ENCODE measurements at regions not wholly inside any gene's neighbourhood (a gene's known extent, or its start where the extent isn't known, plus 50 kb on each side); places are given as distances from the start of the nearest gene placed in this dataset.

GRCh38 chr6:44062771-44063560 is 64.3 kb downstream of the MRPL14 start (continued):
- TF ChIP-seq, protein P1, sequence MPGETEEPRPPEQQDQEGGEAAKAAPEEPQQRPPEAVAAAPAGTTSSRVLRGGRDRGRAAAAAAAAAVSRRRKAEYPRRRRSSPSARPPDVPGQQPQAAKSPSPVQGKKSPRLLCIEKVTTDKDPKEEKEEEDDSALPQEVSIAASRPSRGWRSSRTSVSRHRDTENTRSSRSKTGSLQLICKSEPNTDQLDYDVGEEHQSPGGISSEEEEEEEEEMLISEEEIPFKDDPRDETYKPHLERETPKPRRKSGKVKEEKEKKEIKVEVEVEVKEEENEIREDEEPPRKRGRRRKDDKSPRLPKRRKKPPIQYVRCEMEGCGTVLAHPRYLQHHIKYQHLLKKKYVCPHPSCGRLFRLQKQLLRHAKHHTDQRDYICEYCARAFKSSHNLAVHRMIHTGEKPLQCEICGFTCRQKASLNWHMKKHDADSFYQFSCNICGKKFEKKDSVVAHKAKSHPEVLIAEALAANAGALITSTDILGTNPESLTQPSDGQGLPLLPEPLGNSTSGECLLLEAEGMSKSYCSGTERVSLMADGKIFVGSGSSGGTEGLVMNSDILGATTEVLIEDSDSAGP (CRISPR knock-in tag; IDR thresholded peaks at IDR 0.05) = no peak
- TF ChIP-seq DACH1 (IDR thresholded peaks at IDR 0.05; ENCODE audit: partially characterized antibody) (no peak), PRPF4 (IDR thresholded peaks at IDR 0.05; ENCODE audit: insufficient read depth, low read depth, low read length, poor library complexity, severe bottlenecking) (no peak), ZNF785 (CRISPR knock-in tag; IDR thresholded peaks at IDR 0.05) (no peak), ZEB2 (IDR thresholded peaks at IDR 0.05) (no peak; the same call in 1 of the 2 replicates), ZNF583 (CRISPR knock-in tag; IDR thresholded peaks at IDR 0.05) (peak; percentile 72; the same call in 1 of the 2 replicates), ZNF668 (CRISPR knock-in tag; IDR thresholded peaks at IDR 0.05) (peak; percentile 36; the same call in 1 of the 2 replicates), ZNF282 (CRISPR knock-in tag; IDR thresholded peaks at IDR 0.05) (no peak), HNRNPK (IDR thresholded peaks at IDR 0.05; ENCODE audit: low read depth, low read length, poor library complexity, severe bottlenecking) (no peak), ZNF766 (CRISPR knock-in tag; conservative IDR thresholded peaks at IDR 0.05) (peak; percentile 82), ZNF449 (CRISPR knock-in tag; IDR thresholded peaks at IDR 0.05) (0 out of 2 replicates have a peak, but pooled peaks have one; percentile 56), KDM1A (IDR thresholded peaks at IDR 0.05) (no peak), KLF1 (tag; IDR thresholded peaks at IDR 0.05) (no peak), CBFA2T2 (conservative IDR thresholded peaks at IDR 0.05) (no peak), IRF9 (tag; IDR thresholded peaks at IDR 0.05) (0 out of 2 replicates have a peak, but pooled peaks have one; percentile 46), ZNF121 (CRISPR knock-in tag; conservative IDR thresholded peaks at IDR 0.05) (no peak), ELF4 (CRISPR knock-in tag; IDR thresholded peaks at IDR 0.05) (peak; percentile 20; the same call in 1 of the 2 replicates), ZNF707 (CRISPR knock-in tag; conservative IDR thresholded peaks at IDR 0.05) (no peak), FOXK2 (conservative IDR thresholded peaks at IDR 0.05 in 1 of 2, IDR thresholded peaks at IDR 0.05 in 1 of 2; ENCODE audit: low read depth in 2 of 2) (no peak), HNRNPLL (IDR thresholded peaks at IDR 0.05; ENCODE audit: low read depth, low read length, poor library complexity, severe bottlenecking) (no peak), RBM39 (optimal IDR thresholded peaks at IDR 0.05; ENCODE audit: low read depth, low read length) (no peak), NR4A1 (CRISPR knock-in tag; IDR thresholded peaks at IDR 0.05) (peak; percentile 94; the same call in 1 of the 2 replicates), NR4A1 (tag; IDR thresholded peaks at IDR 0.05) (peak; percentile 94), RBBP5 (IDR thresholded peaks at IDR 0.05; ENCODE audit: borderline replicate concordance, insufficient read depth, low read length, poor library complexity, severe bottlenecking) (no peak)
- TF ChIP-seq, protein P2, sequence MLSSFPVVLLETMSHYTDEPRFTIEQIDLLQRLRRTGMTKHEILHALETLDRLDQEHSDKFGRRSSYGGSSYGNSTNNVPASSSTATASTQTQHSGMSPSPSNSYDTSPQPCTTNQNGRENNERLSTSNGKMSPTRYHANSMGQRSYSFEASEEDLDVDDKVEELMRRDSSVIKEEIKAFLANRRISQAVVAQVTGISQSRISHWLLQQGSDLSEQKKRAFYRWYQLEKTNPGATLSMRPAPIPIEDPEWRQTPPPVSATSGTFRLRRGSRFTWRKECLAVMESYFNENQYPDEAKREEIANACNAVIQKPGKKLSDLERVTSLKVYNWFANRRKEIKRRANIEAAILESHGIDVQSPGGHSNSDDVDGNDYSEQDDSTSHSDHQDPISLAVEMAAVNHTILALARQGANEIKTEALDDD (IDR thresholded peaks at IDR 0.05) = no peak

All from K562 (cell line).